ENCODE measurements at regions not wholly inside any gene's neighbourhood (a gene's known extent, or its start where the extent isn't known, plus 50 kb on each side); places are given as distances from the start of the nearest gene placed in this dataset.

- H2AFZ ChIP-seq (ENCODE audit: low read length) = no peak overlapping the region
- H3K27me3 ChIP-seq (ENCODE audit: insufficient read depth, low read length) = no peaks in the 10 kb centered on the region
- no peak overlapping the region for H2AK5ac ChIP-seq (ENCODE audit: insufficient read length, low read length)
- H3K9me3 ChIP-seq (ENCODE audit: control insufficient read depth, low read depth, low read length) = no peaks in the 10 kb centered on the region
- H2BK15ac ChIP-seq (ENCODE audit: low read depth, low read length) = no peak overlapping the region
- no peak overlapping the region for H3K18ac ChIP-seq (ENCODE audit: insufficient read length, low read depth, low read length)
- H2BK12ac ChIP-seq (ENCODE audit: insufficient read length, low read depth, low read length) = no peak overlapping the region
- no peaks in the 10 kb centered on the region for H3K4me1 Mint-ChIP-seq
- H4K5ac ChIP-seq (ENCODE audit: insufficient read length, low read depth, low read length) = no peak overlapping the region
- no peak overlapping the region for H3T11ph ChIP-seq (ENCODE audit: low read length)
- no peak overlapping the region for H2BK120ac ChIP-seq (ENCODE audit: low read depth, low read length, poor library complexity, severe bottlenecking)
- no peak overlapping the region for H3K56ac ChIP-seq (ENCODE audit: insufficient read length, low read depth, low read length)
- H3K4me3 Mint-ChIP-seq = no peak overlapping the region
- no peaks in the 10 kb centered on the region for H4K20me1 ChIP-seq (ENCODE audit: control insufficient read depth, insufficient read depth, insufficient read length)
- H3K79me1 ChIP-seq (ENCODE audit: insufficient read depth, low read depth, low read length, poor library complexity, severe bottlenecking) = no peaks in the 10 kb centered on the region
- H3K27ac Mint-ChIP-seq = no peak overlapping the region
- no peak for DNase-seq
- H2BK5ac ChIP-seq (ENCODE audit: insufficient read length, low read length) = no peak overlapping the region
- H4K8ac ChIP-seq (replicated peaks; ENCODE audit: insufficient read length, low read depth, low read length) = no peak overlapping the region
- H3K9me3 Mint-ChIP-seq = no peaks in the 10 kb centered on the region
- no peak overlapping the region for H3K9ac ChIP-seq (ENCODE audit: extremely low read depth, insufficient read length, low read length)
- H3K4me2 ChIP-seq (ENCODE audit: insufficient read depth, insufficient read length, low read length) = no peak overlapping the region
- H3K23me2 ChIP-seq (ENCODE audit: insufficient read length, low read depth, low read length, poor library complexity, severe bottlenecking) = no peaks in the 10 kb centered on the region
- H4K91ac ChIP-seq (ENCODE audit: insufficient read length, low read depth, low read length) = no peak overlapping the region
- H2BK20ac ChIP-seq (ENCODE audit: low read depth, low read length, poor library complexity, severe bottlenecking) = no peak overlapping the region
- WGBS (ENCODE audit: extremely low coverage, insufficient read length, low lambda C conversion rate) = no CpG with 5 or more reads among the region's 2 CpGs
- no peaks in the 10 kb centered on the region for H3K4me1 ChIP-seq (ENCODE audit: insufficient read depth, low read length)
- H3K14ac ChIP-seq (ENCODE audit: insufficient read depth, low read length) = no peak overlapping the region
- no peak overlapping the region for H3K4ac ChIP-seq (ENCODE audit: low read depth, low read length)
- H3K79me2 ChIP-seq (ENCODE audit: insufficient read depth, low read length) = no peaks in the 10 kb centered on the region
- no peak for TF ChIP-seq CTCF (conservative IDR thresholded peaks at IDR 0.05)
- H3K27ac ChIP-seq (ENCODE audit: insufficient read length, low read depth, low read length) = no peak overlapping the region
- no peaks in the 10 kb centered on the region for H3K36me3 Mint-ChIP-seq (ENCODE audit: insufficient read depth in 1 of 3, low read depth in 3 of 3)
- H3K23ac ChIP-seq (ENCODE audit: insufficient read length, low read depth, low read length) = no peak overlapping the region
- H3K27me3 Mint-ChIP-seq (ENCODE audit: low read depth) = no peaks in the 10 kb centered on the region
These were observed 1200.6 kb upstream of the ACO1 start for GRCh38 chr9:31183866-31184265.

Data from H9 (cell line).